HG03060 (cell line): ENCODE measurements at regions not wholly inside any gene's neighbourhood (a gene's known extent, or its start where the extent isn't known, plus 50 kb on each side); places are given as distances from the start of the nearest gene placed in this dataset.

Source experiments
- ATAC-seq: cut with Tn5 transposase; IDR thresholded peaks from one replicate; pipeline ENCODE4 v1.9.1; 2021; ENCODE audit warnings: low read depth, moderate number of reproducible peaks; ENCODE audit not compliant: unreplicated experiment

- no peak for ATAC-seq
These were observed 53.8 kb upstream of the INHBA start for GRCh38 chr7:41756650-41757182.

- ATAC-seq, result no peak
These were observed 52.2 kb upstream of the INHBA start for GRCh38 chr7:41755096-41755495.

- no peak for ATAC-seq
These were observed 51.2 kb upstream of the INHBA start for GRCh38 chr7:41754046-41754445.
